CD14-positive monocyte (primary cell): ENCODE measurements at regions not wholly inside any gene's neighbourhood (a gene's known extent, or its start where the extent isn't known, plus 50 kb on each side); places are given as distances from the start of the nearest gene placed in this dataset.

ENCODE experiments used
- DNase-seq, 3 donors: peaks; one replicate each; pipeline ENCODE4 v3.0.0-alpha.2; 2011 to 2022
- H2AFZ ChIP-seq: 2 replicates; pipeline ENCODE4 v1.6.0; 2012; ENCODE audit warnings: mild to moderate bottlenecking, low read depth, low read length, inconsistent platforms; ENCODE audit not compliant: insufficient read depth, poor library complexity, severe bottlenecking
- H3K27ac ChIP-seq, 2 donors: 1 replicate in 1 of 2; 2 replicates in 1 of 2; pipeline ENCODE4 v1.5.1; 2012 to 2013; ENCODE audit warnings: low read length in 2 of 2, control low read depth in 1 of 2, inconsistent platforms in 1 of 2, low read depth in 1 of 2, mild to moderate bottlenecking in 1 of 2
- H3K27me3 ChIP-seq, 2 donors: one replicate each; pipeline versions ENCODE4 v1.6.0 to v1.6.1; 2011 to 2013; ENCODE audit warnings: low read length in 2 of 2; ENCODE audit not compliant: control insufficient read depth in 2 of 2, insufficient read depth in 2 of 2
- H3K36me3 ChIP-seq, 2 donors: replicated peaks in 1 of 2; 1 replicate in 1 of 2; 2 replicates in 1 of 2; pipeline versions ENCODE4 v1.5.1 to v1.6.1; 2012 to 2013; ENCODE audit warnings: low read length in 2 of 2, control low read depth in 1 of 2, inconsistent platforms in 1 of 2, mild to moderate bottlenecking in 1 of 2; ENCODE audit not compliant: insufficient read depth in 2 of 2, control insufficient read depth in 1 of 2
- H3K4me1 ChIP-seq, 2 donors: 1 replicate in 1 of 2; 2 replicates in 1 of 2; pipeline versions ENCODE4 v1.5.1 to v1.6.1; 2012 to 2013; ENCODE audit warnings: low read length in 2 of 2, control low read depth in 1 of 2, inconsistent platforms in 1 of 2, mild to moderate bottlenecking in 1 of 2, moderate library complexity in 1 of 2; ENCODE audit not compliant: insufficient read depth in 2 of 2, control insufficient read depth in 1 of 2
- H3K4me2 ChIP-seq: replicated peaks from 2 replicates; pipeline ENCODE3; 2012; ENCODE audit warnings: low read length, moderate library complexity, mild to moderate bottlenecking; ENCODE audit not compliant: poor library complexity, severe bottlenecking; ENCODE audit errors: extremely low read depth
- H3K4me3 ChIP-seq, 3 experiments: fragments of 200-600 bp in 1 of 3; sonication (generic) in 1 of 3; replicated peaks in 1 of 3; 1 replicate in 2 of 3; 2 replicates in 1 of 3; pipeline ENCODE4 v1.5.1; 2011 to 2013; ENCODE audit warnings: low read length in 3 of 3, mild to moderate bottlenecking in 3 of 3, control low read depth in 2 of 3, low read depth in 2 of 3, inconsistent platforms in 1 of 3, moderate library complexity in 1 of 3
- H3K79me2 ChIP-seq: 2 replicates; pipeline ENCODE4 v1.6.0; 2012; ENCODE audit warnings: mild to moderate bottlenecking, control low read depth, inconsistent platforms, low read length, moderate library complexity; ENCODE audit not compliant: insufficient read depth
- H3K9ac ChIP-seq: 2 replicates; pipeline ENCODE4 v1.6.0; 2017; ENCODE audit warnings: low read length, mild to moderate bottlenecking; ENCODE audit not compliant: insufficient read depth, poor library complexity, severe bottlenecking
- H3K9me3 ChIP-seq, 2 donors: replicated peaks in 1 of 2; 1 replicate in 1 of 2; 2 replicates in 1 of 2; pipeline versions ENCODE4 v1.5.1 to v1.6.1; 2012 to 2013; ENCODE audit warnings: low read length in 2 of 2, control low read depth in 1 of 2; ENCODE audit not compliant: control insufficient read depth in 1 of 2, insufficient read depth in 1 of 2
- H4K20me1 ChIP-seq: 2 replicates; pipeline ENCODE4 v1.6.0; 2012; ENCODE audit warnings: mild to moderate bottlenecking, low read length, control low read depth, moderate library complexity; ENCODE audit not compliant: insufficient read depth
- H3K27ac Mint-ChIP-seq, 7 donors: one replicate each; pipeline ENCODE4 v1.8.0; 2020; ENCODE audit warnings: mild to moderate bottlenecking in 7 of 7, mixed read lengths in 7 of 7, moderate library complexity in 6 of 7, inconsistent platforms in 2 of 7
- H3K27me3 Mint-ChIP-seq, 3 donors: one replicate each; pipeline ENCODE4 v1.8.0; 2021 to 2022; ENCODE audit warnings: low read depth in 3 of 3, mild to moderate bottlenecking in 3 of 3, mixed read lengths in 3 of 3, moderate library complexity in 3 of 3, inconsistent platforms in 1 of 3
- H3K36me3 Mint-ChIP-seq, 2 donors: one replicate each; pipeline ENCODE4 v1.8.0; 2020; ENCODE audit warnings: mixed read lengths in 2 of 2, inconsistent platforms in 1 of 2, mild to moderate bottlenecking in 1 of 2
- H3K4me1 Mint-ChIP-seq: one replicate; pipeline ENCODE4 v1.8.0; 2020; ENCODE audit warnings: mild to moderate bottlenecking, mixed read lengths
- H3K4me3 Mint-ChIP-seq, 2 donors: one replicate each; pipeline ENCODE4 v1.8.0; 2020; ENCODE audit warnings: mild to moderate bottlenecking in 2 of 2, mixed read lengths in 2 of 2, moderate library complexity in 1 of 2
- H3K9me3 Mint-ChIP-seq, 7 donors: one replicate each; pipeline ENCODE4 v1.8.0; 2020 to 2022; ENCODE audit warnings: mixed read lengths in 7 of 7, mild to moderate bottlenecking in 6 of 7, moderate library complexity in 6 of 7, inconsistent platforms in 2 of 7
- CTCF ChIP-seq: fragments of 200-600 bp; IDR thresholded peaks from one replicate; pipeline ENCODE4 v1.8.0; 2022; ENCODE audit warnings: antibody characterized with exemption, mild to moderate bottlenecking
- WGBS: methylation state at CpG from one replicate; pipeline ENCODE4 v1.1.5; 2013; ENCODE audit warnings: missing lambda C conversion rate; ENCODE audit not compliant: insufficient coverage; 5-methylcytosine and 5-hydroxymethylcytosine counted together
- intact Hi-C, 2 donors: fragments of 100-400 bp; cut with micrococcal nuclease; formaldehyde crosslinking; loops; one replicate each; pipeline versions ENCODE4 v1.15.0 to v1.15.1; 2023

- Histone ChIP-seq H3K27ac (no peak overlapping the region), H3K4me2 (no peak overlapping the region), H3K36me3 (no peaks in the 10 kb centered on the region), H4K20me1 (no peaks in the 10 kb centered on the region), H2AFZ (no peak overlapping the region), H3K4me1 (no peaks in the 10 kb centered on the region), H3K9me3 (peaks cover 0 to 4% of the 10 kb centered on the region in 2 donors), H3K27me3 (no peaks in the 10 kb centered on the region), H3K79me2 (no peaks in the 10 kb centered on the region), H3K9ac (no peak overlapping the region), H3K4me3 (no peak overlapping the region)
- peaks cover 0 to 16% (median 5%) of the 10 kb centered on the region in 7 donors for H3K9me3 Mint-ChIP-seq
- intact Hi-C loops, result no loop called here
- no peak overlapping the region for H3K27ac Mint-ChIP-seq
- 95% methylated on average over 3 of the region's 5 CpGs for WGBS
- no peaks in the 10 kb centered on the region for H3K36me3 Mint-ChIP-seq
- H3K4me1 Mint-ChIP-seq, result no peaks in the 10 kb centered on the region
- DNase-seq, result no peak
- no peaks in the 10 kb centered on the region for H3K27me3 Mint-ChIP-seq
- H3K4me3 Mint-ChIP-seq, result no peak overlapping the region
- TF ChIP-seq CTCF, result no peak
These were observed 185.5 kb upstream of the SETBP1 start for GRCh38 chr18:44495151-44495550.

- intact Hi-C loops, result no loop called here
- Histone ChIP-seq H3K79me2 (no peaks in the 10 kb centered on the region), H2AFZ (no peak overlapping the region), H3K4me1 (peaks cover 10 to 13% of the 10 kb centered on the region in 2 donors), H3K36me3 (no peaks in the 10 kb centered on the region), H3K9me3 (peaks cover 0 to 4% of the 10 kb centered on the region in 2 donors), H4K20me1 (no peaks in the 10 kb centered on the region), H3K4me3 (no peak overlapping the region), H3K27ac (no peak overlapping the region), H3K4me2 (no peak overlapping the region), H3K9ac (no peak overlapping the region), H3K27me3 (no peaks in the 10 kb centered on the region)
- no peak for TF ChIP-seq CTCF
- H3K36me3 Mint-ChIP-seq, result no peaks in the 10 kb centered on the region
- 100% methylated on average over 1 of the region's 3 CpGs for WGBS
- H3K4me3 Mint-ChIP-seq, result no peak overlapping the region
- peaks cover 14% of the 10 kb centered on the region for H3K4me1 Mint-ChIP-seq
- peaks cover 0 to 16% (median 3%) of the 10 kb centered on the region in 7 donors for H3K9me3 Mint-ChIP-seq
- DNase-seq, result no peak
- no peak overlapping the region for H3K27ac Mint-ChIP-seq
- H3K27me3 Mint-ChIP-seq, result peaks cover 0 to 2% (median 0%) of the 10 kb centered on the region in 3 donors
These were observed 183.4 kb upstream of the SETBP1 start for GRCh38 chr18:44497311-44497710.
